MCF 10A (cell line): ENCODE measurements at regions not wholly inside any gene's neighbourhood (a gene's known extent, or its start where the extent isn't known, plus 50 kb on each side); places are given as distances from the start of the nearest gene placed in this dataset.

Experiments used
- BruUV-seq: library from RNA; stranded (reverse); fragments of 400-500 nt; replicated peaks from 2 replicates; lab custom pipeline; 2021; lab: Mats Ljungman, UMichigan
- CTCF ChIA-PET: fragments of 300-600 bp; sonication (Branson Sonifier 250); formaldehyde crosslinking; extraction: SDS; loops from one replicate; lab custom pipeline; 2021; ENCODE audit warnings: antibody characterized with exemption, inconsistent platforms; lab: Yijun Ruan, JAX
- POLR2A ChIA-PET: fragments of 300-600, 350-650 bp; sonication (Branson Sonifier 250); formaldehyde crosslinking; extraction: SDS; loops from one replicate; lab custom pipeline; 2020; ENCODE audit warnings: antibody characterized with exemption, inconsistent platforms; lab: Yijun Ruan, JAX
- DNase-seq: peaks from one replicate; pipeline ENCODE4 v3.0.0-alpha.2; 2018; ENCODE audit not compliant: unreplicated experiment
- H3K27ac Mint-ChIP-seq: one replicate; pipeline ENCODE4 v1.8.0; 2022; ENCODE audit warnings: mild to moderate bottlenecking, low read depth, mixed read lengths; ENCODE audit not compliant: unreplicated experiment
- H3K27me3 Mint-ChIP-seq: one replicate; pipeline ENCODE4 v1.8.0; 2022; ENCODE audit warnings: mixed read lengths; ENCODE audit not compliant: insufficient read depth, unreplicated experiment
- H3K36me3 Mint-ChIP-seq: one replicate; pipeline ENCODE4 v1.8.0; 2022; ENCODE audit warnings: mild to moderate bottlenecking, moderate library complexity, mixed read lengths; ENCODE audit not compliant: insufficient read depth, unreplicated experiment
- H3K4me1 Mint-ChIP-seq: one replicate; pipeline ENCODE4 v1.8.0; 2022; ENCODE audit warnings: mixed read lengths; ENCODE audit not compliant: insufficient read depth, unreplicated experiment
- H3K4me3 Mint-ChIP-seq: one replicate; pipeline ENCODE4 v1.8.0; 2022; ENCODE audit warnings: mild to moderate bottlenecking, moderate library complexity, mixed read lengths; ENCODE audit not compliant: unreplicated experiment
- H3K9me3 Mint-ChIP-seq: one replicate; pipeline ENCODE4 v1.8.0; 2022; ENCODE audit warnings: mixed read lengths; ENCODE audit not compliant: unreplicated experiment
- intact Hi-C: fragments of 100-400 bp; cut with micrococcal nuclease; formaldehyde crosslinking; loops from 2 replicates; pipeline ENCODE4 v1.14.1; 2022
- TF ChIP-seq, protein P1 (sequence below): fragments of 200-600 bp; IDR thresholded peaks from one replicate; pipeline ENCODE4 v1.8.0; 2022; ENCODE audit warnings: antibody characterized with exemption, mild to moderate bottlenecking; ENCODE audit not compliant: unreplicated experiment

DNA sequence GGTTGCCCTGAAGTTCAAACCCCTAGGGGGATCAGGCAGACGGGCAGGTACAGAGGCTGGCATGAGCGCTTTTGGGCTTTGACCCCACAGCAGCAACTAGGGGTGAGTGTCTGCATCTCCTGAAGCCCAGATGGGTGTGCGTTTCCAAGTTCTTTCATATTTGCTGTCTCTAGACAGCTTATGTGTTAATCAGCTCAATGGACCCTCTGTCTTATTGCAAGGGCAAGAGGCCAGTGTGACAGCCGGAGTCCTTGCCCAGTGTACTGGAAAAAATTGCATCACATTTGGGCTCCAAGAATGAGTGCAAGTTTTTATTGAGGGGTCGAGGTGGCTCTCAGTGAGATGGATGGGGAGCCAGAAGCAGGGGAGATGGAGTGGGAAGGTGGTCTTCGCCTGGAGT lies 1863.7 kb upstream of the RAG2 start:
- peaks cover 17% of the 10 kb centered on the region for H3K4me1 Mint-ChIP-seq
- BruUV-seq: no TSS peak
- no peak overlapping the region for H3K4me3 Mint-ChIP-seq
- intact Hi-C loops: no loop called here
- H3K27ac Mint-ChIP-seq: no peak overlapping the region
- H3K27me3 Mint-ChIP-seq: no peaks in the 10 kb centered on the region
- DNase-seq: no peak
- H3K9me3 Mint-ChIP-seq: no peaks in the 10 kb centered on the region
- TF ChIP-seq, protein P1, sequence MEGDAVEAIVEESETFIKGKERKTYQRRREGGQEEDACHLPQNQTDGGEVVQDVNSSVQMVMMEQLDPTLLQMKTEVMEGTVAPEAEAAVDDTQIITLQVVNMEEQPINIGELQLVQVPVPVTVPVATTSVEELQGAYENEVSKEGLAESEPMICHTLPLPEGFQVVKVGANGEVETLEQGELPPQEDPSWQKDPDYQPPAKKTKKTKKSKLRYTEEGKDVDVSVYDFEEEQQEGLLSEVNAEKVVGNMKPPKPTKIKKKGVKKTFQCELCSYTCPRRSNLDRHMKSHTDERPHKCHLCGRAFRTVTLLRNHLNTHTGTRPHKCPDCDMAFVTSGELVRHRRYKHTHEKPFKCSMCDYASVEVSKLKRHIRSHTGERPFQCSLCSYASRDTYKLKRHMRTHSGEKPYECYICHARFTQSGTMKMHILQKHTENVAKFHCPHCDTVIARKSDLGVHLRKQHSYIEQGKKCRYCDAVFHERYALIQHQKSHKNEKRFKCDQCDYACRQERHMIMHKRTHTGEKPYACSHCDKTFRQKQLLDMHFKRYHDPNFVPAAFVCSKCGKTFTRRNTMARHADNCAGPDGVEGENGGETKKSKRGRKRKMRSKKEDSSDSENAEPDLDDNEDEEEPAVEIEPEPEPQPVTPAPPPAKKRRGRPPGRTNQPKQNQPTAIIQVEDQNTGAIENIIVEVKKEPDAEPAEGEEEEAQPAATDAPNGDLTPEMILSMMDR: no peak
- no peaks in the 10 kb centered on the region for H3K36me3 Mint-ChIP-seq
- CTCF ChIA-PET: no interaction called here
- POLR2A ChIA-PET: interaction anchor here (0.8 to 0.9 kb wide), 2 partner anchors 8 to 15 kb away, joined by 3 read pairs; no protein-coding TSS in a partner anchor

DNA sequence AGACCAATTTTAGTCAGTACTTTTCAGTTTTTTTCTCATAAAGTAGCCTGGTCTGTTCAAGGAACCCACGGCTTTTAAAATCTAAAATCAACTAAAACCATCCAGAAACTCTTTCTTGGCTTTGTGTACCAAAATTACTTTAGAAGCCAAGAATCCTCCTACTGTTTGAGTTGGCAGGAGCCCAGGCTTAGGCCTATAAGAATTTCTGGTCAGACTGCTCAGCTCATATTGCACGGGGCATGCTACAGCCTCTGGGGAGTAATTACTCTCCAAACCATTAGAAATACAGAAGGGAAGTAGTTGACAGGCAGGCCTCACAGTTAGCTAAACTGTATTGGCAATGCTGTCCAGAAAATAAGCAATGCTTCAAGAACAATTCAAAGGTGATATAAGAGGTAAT lies 1862.9 kb upstream of the RAG2 start:
- Mint-ChIP-seq H3K36me3 (no peaks in the 10 kb centered on the region), H3K4me1 (peaks cover 24% of the 10 kb centered on the region), H3K4me3 (peak overlapping the region; percentile 45), H3K27ac (peak overlapping the region; percentile 23), H3K27me3 (no peaks in the 10 kb centered on the region), H3K9me3 (no peaks in the 10 kb centered on the region)
- DNase-seq: peak; percentile 94
- ChIA-PET CTCF (interaction anchor here (0.5 kb wide), 1 partner anchor 55 kb away, joined by 3 read pairs; no protein-coding TSS in a partner anchor), POLR2A (interaction anchor here (0.8 to 1.9 kb wide), 3 partner anchors 8 to 14 kb away, joined by 3 to 5 read pairs (median 3); no protein-coding TSS in a partner anchor)
- no TSS peak for BruUV-seq
- TF ChIP-seq, protein P1: no peak
- intact Hi-C loops: no loop called here

DNA sequence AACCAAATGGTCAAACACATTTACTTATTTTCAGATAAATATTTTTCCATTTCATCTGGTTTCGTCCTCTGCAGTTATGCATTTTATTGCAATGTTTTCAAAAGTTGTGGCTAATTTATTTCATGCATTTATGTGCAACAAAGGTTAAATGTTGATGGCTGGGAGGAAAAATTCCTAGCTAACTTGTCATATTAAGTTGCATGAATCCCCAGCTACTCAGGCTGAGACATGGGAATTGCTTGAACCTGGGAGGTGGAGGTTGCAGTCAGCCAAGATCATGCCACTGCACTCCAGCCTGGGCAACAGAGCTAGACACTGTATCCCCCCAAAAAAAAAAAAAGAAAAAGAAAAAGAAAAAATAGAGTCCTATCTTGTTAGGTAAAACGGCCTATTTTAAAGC lies 1862.4 kb upstream of the RAG2 start:
- ChIA-PET POLR2A (interaction anchor here (1.9 kb wide), 1 partner anchor 12 kb away, joined by 5 read pairs; no protein-coding TSS in a partner anchor), CTCF (interaction anchor here (0.5 kb wide), 1 partner anchor 54 kb away, joined by 3 read pairs; no protein-coding TSS in a partner anchor)
- no peaks in the 10 kb centered on the region for H3K27me3 Mint-ChIP-seq
- no TSS peak for BruUV-seq
- DNase-seq: peak; percentile 60
- TF ChIP-seq, protein P1: no peak
- H3K27ac Mint-ChIP-seq: peak overlapping the region; percentile 23
- H3K4me1 Mint-ChIP-seq: peaks cover 27% of the 10 kb centered on the region
- peak overlapping the region; percentile 45 for H3K4me3 Mint-ChIP-seq
- no peaks in the 10 kb centered on the region for H3K36me3 Mint-ChIP-seq
- intact Hi-C loops: no loop called here
- H3K9me3 Mint-ChIP-seq: no peaks in the 10 kb centered on the region

DNA sequence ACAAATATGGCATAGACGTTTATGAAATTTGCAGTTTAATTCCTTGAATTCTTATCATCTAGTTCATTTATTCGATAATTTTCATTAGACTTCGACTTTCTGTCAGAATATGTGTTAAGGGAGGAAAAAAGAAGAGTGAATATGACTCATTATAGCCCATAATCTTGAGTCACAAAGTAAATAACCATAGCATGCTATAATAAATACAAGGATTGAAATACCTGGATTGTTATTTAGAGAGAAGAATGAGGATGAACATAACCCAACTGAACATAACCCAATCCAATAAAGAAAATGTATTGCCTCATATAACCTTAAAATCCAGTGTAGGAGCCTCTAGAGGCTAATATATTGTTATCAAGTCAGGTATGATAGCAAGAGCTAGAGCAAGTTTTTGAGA lies 1858.3 kb upstream of the RAG2 start:
- no peaks in the 10 kb centered on the region for H3K36me3 Mint-ChIP-seq
- peak; percentile 37 for DNase-seq
- ChIA-PET CTCF (no interaction called here), POLR2A (no interaction called here)
- TF ChIP-seq, protein P1: no peak
- intact Hi-C loops: no loop called here
- no peak overlapping the region for H3K4me3 Mint-ChIP-seq
- H3K27me3 Mint-ChIP-seq: no peaks in the 10 kb centered on the region
- BruUV-seq: no TSS peak
- no peaks in the 10 kb centered on the region for H3K9me3 Mint-ChIP-seq
- peak overlapping the region; percentile 71 for H3K27ac Mint-ChIP-seq
- peaks cover 20% of the 10 kb centered on the region for H3K4me1 Mint-ChIP-seq
